Fibroblast of mammary gland (primary cell): ENCODE measurements at regions not wholly inside any gene's neighbourhood (a gene's known extent, or its start where the extent isn't known, plus 50 kb on each side); places are given as distances from the start of the nearest gene placed in this dataset.

ENCODE experiments used
- DNase-seq: peaks from one replicate; pipeline ENCODE4 v3.0.0-alpha.2; 2010; ENCODE audit warnings: low read depth
- H3K4me3 ChIP-seq: 2 replicates; pipeline ENCODE4 v1.5.1; 2011; ENCODE audit warnings: low read depth, mild to moderate bottlenecking, low read length, moderate library complexity; ENCODE audit not compliant: control insufficient read depth
- CTCF ChIP-seq: conservative IDR thresholded peaks from 2 replicates; pipeline ENCODE4 v1.5.1; 2011; ENCODE audit warnings: low read depth, low read length, inconsistent platforms; ENCODE audit not compliant: control insufficient read depth, insufficient read depth

- no peak overlapping the region for H3K4me3 ChIP-seq
- peak; percentile 42 for DNase-seq
- TF ChIP-seq CTCF: no peak
Measured at GRCh38 chr13:89465366-89465765, 1794.2 kb downstream of the SLITRK5 start.

GRCh38 chr13:89468081-89468480, 1796.9 kb downstream of the SLITRK5 start:
- DNase-seq: no peak
- H3K4me3 ChIP-seq: no peak overlapping the region
- TF ChIP-seq CTCF: no peak

GRCh38 chr13:89470901-89471300, 1799.7 kb downstream of the SLITRK5 start:
- DNase-seq: no peak
- no peak for TF ChIP-seq CTCF
- no peak overlapping the region for H3K4me3 ChIP-seq

- no peak for TF ChIP-seq CTCF
- no peak overlapping the region for H3K4me3 ChIP-seq
- DNase-seq: no peak
Measured at GRCh38 chr13:89474432-89474831, 1803.3 kb downstream of the SLITRK5 start.

- TF ChIP-seq CTCF: no peak
- DNase-seq: no peak
- no peak overlapping the region for H3K4me3 ChIP-seq
Measured at GRCh38 chr13:89486065-89486464, 1814.9 kb downstream of the SLITRK5 start.

- H3K4me3 ChIP-seq: no peak overlapping the region
- DNase-seq: no peak
- no peak for TF ChIP-seq CTCF
Measured at GRCh38 chr13:89486709-89487108, 1815.5 kb downstream of the SLITRK5 start.

- DNase-seq: peak; percentile 0
- no peak overlapping the region for H3K4me3 ChIP-seq
- TF ChIP-seq CTCF: no peak
Measured at GRCh38 chr13:89490661-89491060, 1819.5 kb downstream of the SLITRK5 start.
